ENCODE measurements at regions not wholly inside any gene's neighbourhood (a gene's known extent, or its start where the extent isn't known, plus 50 kb on each side); places are given as distances from the start of the nearest gene placed in this dataset.

- Histone ChIP-seq H3K4me3 (no peak overlapping the region), H3K27ac (peak overlapping the region in 1 of 4 donors; percentile 22), H3K36me3 (no peaks in the 10 kb centered on the region), H3K4me1 (peaks cover 0 to 6% (median 2%) of the 10 kb centered on the region in 4 donors), H3K9me3 (peaks cover 0 to 5% (median 0%) of the 10 kb centered on the region in 4 donors), H3K27me3 (no peaks in the 10 kb centered on the region)
- WGBS, 2 donors = 27 to 39% methylated on average over 2 of the region's 2 CpGs
- TF ChIP-seq EP300 (IDR thresholded peaks at IDR 0.05) (no peak), CTCF (IDR thresholded peaks at IDR 0.05) (no peak)
- no peak for DNase-seq (ENCODE audit: low spot score in 2 of 2)
Measured at GRCh38 chr13:102993348-102993747, 72.9 kb downstream of the SLC10A2 start.

GRCh38 chr13:102984210-102984609 is 82.0 kb downstream of the SLC10A2 start:
- TF ChIP-seq EP300 (IDR thresholded peaks at IDR 0.05) (no peak), POLR2A (IDR thresholded peaks at IDR 0.05) (no peak), CTCF (IDR thresholded peaks at IDR 0.05) (no peak)
- Histone ChIP-seq H3K4me3 (no peak overlapping the region), H3K4me1 (no peaks in the 10 kb centered on the region), H3K27ac (peak overlapping the region in 1 of 4 donors; percentile 22), H3K9me3 (peaks cover 0 to 13% (median 0%) of the 10 kb centered on the region in 4 donors), H3K36me3 (no peaks in the 10 kb centered on the region), H3K27me3 (no peaks in the 10 kb centered on the region)
- 58 to 62% methylated on average over 5 of the region's 5 CpGs for WGBS, 2 donors
- no peak for DNase-seq (ENCODE audit: low spot score in 2 of 2)

DNA sequence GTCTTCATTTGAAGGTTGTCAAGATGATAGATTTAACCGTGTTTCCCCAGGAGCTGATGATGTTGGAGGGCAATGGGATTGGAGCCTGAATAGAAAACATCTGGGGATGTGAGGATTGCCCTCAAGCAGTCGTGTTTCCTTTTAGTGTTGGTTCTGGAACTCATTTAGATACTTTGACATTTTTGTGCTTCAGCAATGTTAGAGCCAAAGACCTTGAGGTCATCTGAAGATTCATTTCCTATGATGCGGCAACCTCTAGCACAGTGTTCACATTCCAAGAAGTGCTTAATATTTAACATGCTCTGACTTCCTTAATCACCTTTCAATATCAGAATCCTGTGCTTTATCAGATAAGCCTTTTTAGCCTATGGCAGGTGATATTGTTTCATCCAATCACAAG is 82.7 kb downstream of the SLC10A2 start:
- Histone ChIP-seq H3K27ac (peak overlapping the region in 2 of 4 donors; percentile 22 to 28), H3K27me3 (no peaks in the 10 kb centered on the region), H3K9me3 (peaks cover 0 to 13% (median 0%) of the 10 kb centered on the region in 4 donors), H3K4me1 (no peaks in the 10 kb centered on the region), H3K4me3 (no peak overlapping the region), H3K36me3 (no peaks in the 10 kb centered on the region)
- WGBS, 2 donors = 38 to 50% methylated on average over 3 of the region's 3 CpGs
- TF ChIP-seq EP300 (IDR thresholded peaks at IDR 0.05) = no peak
- TF ChIP-seq POLR2A (IDR thresholded peaks at IDR 0.05) = no peak
- TF ChIP-seq CTCF (IDR thresholded peaks at IDR 0.05) = no peak
- no peak for DNase-seq (ENCODE audit: low spot score in 2 of 2)

- Histone ChIP-seq H3K36me3 (no peaks in the 10 kb centered on the region), H3K27me3 (no peaks in the 10 kb centered on the region), H3K4me1 (peaks cover 0 to 11% (median 0%) of the 10 kb centered on the region in 4 donors), H3K27ac (no peak overlapping the region), H3K4me3 (no peak overlapping the region), H3K9me3 (no peaks in the 10 kb centered on the region)
- 78 to 86% methylated on average over 7 of the region's 7 CpGs for WGBS, 2 donors
- no peak for DNase-seq (ENCODE audit: low spot score in 2 of 2)
- TF ChIP-seq POLR2A (IDR thresholded peaks at IDR 0.05) (no peak), EP300 (IDR thresholded peaks at IDR 0.05) (no peak), CTCF (IDR thresholded peaks at IDR 0.05) (no peak)
Measured at GRCh38 chr13:102980331-102980982, 85.8 kb downstream of the SLC10A2 start.

DNA sequence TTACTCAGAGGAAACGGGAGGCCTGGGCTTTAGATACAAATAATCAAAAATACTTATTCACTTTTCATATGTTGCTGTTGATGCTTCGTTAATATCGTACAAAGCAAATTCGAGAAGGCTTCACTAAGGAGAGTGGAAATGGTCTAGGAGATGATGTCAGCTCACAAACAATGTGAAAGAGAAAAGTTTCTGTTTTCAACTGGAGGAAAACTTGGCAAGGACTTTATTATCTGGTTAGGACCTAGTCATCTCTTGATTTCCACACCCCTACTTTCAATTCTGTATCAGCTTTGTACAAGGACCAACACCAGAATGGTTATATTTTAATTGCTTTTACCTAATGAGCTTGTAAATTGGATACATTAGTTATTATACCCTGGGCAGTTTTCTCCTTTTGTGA is 88.0 kb downstream of the SLC10A2 start:
- Histone ChIP-seq H3K36me3 (no peaks in the 10 kb centered on the region), H3K27me3 (no peaks in the 10 kb centered on the region), H3K4me3 (peak overlapping the region in 3 of 4 donors; percentile 7 to 40 (median 15)), H3K27ac (peak overlapping the region; percentile 11 to 84 (median 60)), H3K9me3 (no peaks in the 10 kb centered on the region), H3K4me1 (peaks cover 0 to 11% (median 0%) of the 10 kb centered on the region in 4 donors)
- WGBS, 2 donors = 26% methylated on average over 4 of the region's 4 CpGs
- peak in 1 of 2 donors; percentile 8 for TF ChIP-seq EP300 (IDR thresholded peaks at IDR 0.05)
- no peak for TF ChIP-seq CTCF (IDR thresholded peaks at IDR 0.05)
- no peak for DNase-seq (ENCODE audit: low spot score in 2 of 2)
